H9 (cell line): ENCODE measurements at regions not wholly inside any gene's neighbourhood (a gene's known extent, or its start where the extent isn't known, plus 50 kb on each side); places are given as distances from the start of the nearest gene placed in this dataset.

Experiments used
- DNase-seq: peaks from one replicate; pipeline ENCODE4 v3.0.0-alpha.2; 2017
- H2AFZ ChIP-seq: one replicate; pipeline ENCODE4 v1.6.1; 2013; ENCODE audit warnings: mild to moderate bottlenecking, low read length, control low read depth, moderate library complexity
- H2AK5ac ChIP-seq: 2 replicates; pipeline ENCODE4 v1.6.1; 2013; ENCODE audit warnings: low read length, control low read depth, mixed read lengths; ENCODE audit not compliant: insufficient read length
- H2BK120ac ChIP-seq: one replicate; pipeline ENCODE4 v1.6.1; 2013; ENCODE audit warnings: low read depth, mild to moderate bottlenecking, low read length, control low read depth, inconsistent platforms; ENCODE audit not compliant: poor library complexity, severe bottlenecking
- H2BK12ac ChIP-seq: 2 replicates; pipeline ENCODE4 v1.6.1; 2013; ENCODE audit warnings: low read length, control low read depth, mixed read lengths, low read depth; ENCODE audit not compliant: insufficient read length
- H2BK15ac ChIP-seq: 2 replicates; pipeline ENCODE4 v1.6.1; 2013; ENCODE audit warnings: low read depth, low read length, control low read depth
- H2BK20ac ChIP-seq: one replicate; pipeline ENCODE4 v1.6.1; 2013; ENCODE audit warnings: low read depth, mild to moderate bottlenecking, low read length, control low read depth, inconsistent platforms; ENCODE audit not compliant: poor library complexity, severe bottlenecking
- H2BK5ac ChIP-seq: 2 replicates; pipeline ENCODE4 v1.6.1; 2013; ENCODE audit warnings: low read length, control low read depth, mixed read lengths; ENCODE audit not compliant: insufficient read length
- H3K14ac ChIP-seq: 2 replicates; pipeline ENCODE4 v1.6.1; 2013; ENCODE audit warnings: low read length, control low read depth; ENCODE audit not compliant: insufficient read depth
- H3K18ac ChIP-seq: 2 replicates; pipeline ENCODE4 v1.6.1; 2013; ENCODE audit warnings: low read depth, mild to moderate bottlenecking, mixed read lengths, low read length, control low read depth; ENCODE audit not compliant: insufficient read length
- H3K23ac ChIP-seq: 2 replicates; pipeline ENCODE4 v1.6.1; 2013; ENCODE audit warnings: low read length, control low read depth, mixed read lengths, low read depth; ENCODE audit not compliant: insufficient read length
- H3K23me2 ChIP-seq: 2 replicates; pipeline ENCODE4 v1.6.1; 2013; ENCODE audit warnings: low read depth, mild to moderate bottlenecking, mixed read lengths, low read length, control low read depth; ENCODE audit not compliant: insufficient read length, poor library complexity, severe bottlenecking
- H3K27ac ChIP-seq: 2 replicates; pipeline ENCODE4 v1.5.1; 2013; ENCODE audit warnings: low read length, control low read depth, mixed read lengths, low read depth; ENCODE audit not compliant: insufficient read length
- H3K27me3 ChIP-seq: 2 replicates; pipeline ENCODE4 v1.6.1; 2013; ENCODE audit warnings: low read length, control low read depth, inconsistent platforms; ENCODE audit not compliant: insufficient read depth
- H3K4ac ChIP-seq: 2 replicates; pipeline ENCODE4 v1.6.1; 2013; ENCODE audit warnings: low read depth, mild to moderate bottlenecking, control low read depth, inconsistent platforms, low read length, moderate library complexity
- H3K4me1 ChIP-seq: 2 replicates; pipeline ENCODE4 v1.6.1; 2013; ENCODE audit warnings: low read length, control low read depth, inconsistent platforms; ENCODE audit not compliant: insufficient read depth
- H3K4me2 ChIP-seq: 2 replicates; pipeline ENCODE4 v1.6.1; 2013; ENCODE audit warnings: low read length, control low read depth, mixed read lengths; ENCODE audit not compliant: insufficient read length, insufficient read depth
- H3K56ac ChIP-seq: 2 replicates; pipeline ENCODE4 v1.6.1; 2013; ENCODE audit warnings: low read depth, mild to moderate bottlenecking, mixed read lengths, low read length, control low read depth; ENCODE audit not compliant: insufficient read length
- H3K79me1 ChIP-seq: 2 replicates; pipeline ENCODE4 v1.6.1; 2013; ENCODE audit warnings: low read depth, mild to moderate bottlenecking, moderate library complexity, low read length, control low read depth, inconsistent platforms; ENCODE audit not compliant: insufficient read depth, poor library complexity, severe bottlenecking
- H3K79me2 ChIP-seq: 2 replicates; pipeline ENCODE4 v1.6.1; 2013; ENCODE audit warnings: low read length, control low read depth, inconsistent platforms; ENCODE audit not compliant: insufficient read depth
- H3K9ac ChIP-seq: 2 replicates; pipeline ENCODE4 v1.6.1; 2013; ENCODE audit warnings: low read length, control low read depth, mixed read lengths; ENCODE audit not compliant: insufficient read length; ENCODE audit errors: extremely low read depth
- H3K9me3 ChIP-seq: one replicate; pipeline ENCODE4 v1.6.1; 2013; ENCODE audit warnings: low read depth, low read length, inconsistent platforms; ENCODE audit not compliant: control insufficient read depth
- H3T11ph ChIP-seq: one replicate; pipeline ENCODE4 v1.6.1; 2013; ENCODE audit warnings: mild to moderate bottlenecking, low read length, control low read depth, inconsistent platforms
- H4K20me1 ChIP-seq: one replicate; pipeline ENCODE4 v1.6.1; 2013; ENCODE audit not compliant: control insufficient read depth, insufficient read length, insufficient read depth
- H4K5ac ChIP-seq: 2 replicates; pipeline ENCODE4 v1.6.1; 2013; ENCODE audit warnings: low read depth, mild to moderate bottlenecking, mixed read lengths, low read length, control low read depth; ENCODE audit not compliant: insufficient read length
- H4K8ac ChIP-seq: replicated peaks from 2 replicates; pipeline ENCODE4 v1.6.1; 2013; ENCODE audit warnings: low read length, control low read depth, mixed read lengths, low read depth; ENCODE audit not compliant: insufficient read length
- H4K91ac ChIP-seq: 2 replicates; pipeline ENCODE4 v1.6.1; 2013; ENCODE audit warnings: low read depth, mild to moderate bottlenecking, moderate library complexity, mixed read lengths, low read length, control low read depth; ENCODE audit not compliant: insufficient read length
- H3K27ac Mint-ChIP-seq, 3 experiments: 2 replicates in 2 of 3; 3 replicates in 1 of 3; pipeline ENCODE4 v1.8.0; 2020 to 2021; ENCODE audit warnings: mixed read lengths in 3 of 3, mild to moderate bottlenecking in 1 of 3, moderate library complexity in 1 of 3
- H3K27me3 Mint-ChIP-seq: 2 replicates; pipeline ENCODE4 v1.8.0; 2021; ENCODE audit warnings: low read depth, mild to moderate bottlenecking, moderate library complexity, mixed read lengths
- H3K36me3 Mint-ChIP-seq, 3 experiments: 2 replicates in 2 of 3; 3 replicates in 1 of 3; pipeline ENCODE4 v1.8.0; 2020 to 2021; ENCODE audit warnings: low read depth in 3 of 3, mixed read lengths in 3 of 3; ENCODE audit not compliant: insufficient read depth in 1 of 3
- H3K4me1 Mint-ChIP-seq, 2 experiments: 2 replicates each; pipeline ENCODE4 v1.8.0; 2020; ENCODE audit warnings: mixed read lengths in 2 of 2
- H3K4me3 Mint-ChIP-seq, 2 experiments: 2 replicates in 1 of 2; 3 replicates in 1 of 2; pipeline ENCODE4 v1.8.0; 2020 to 2021; ENCODE audit warnings: mild to moderate bottlenecking in 2 of 2, mixed read lengths in 2 of 2, moderate library complexity in 1 of 2
- H3K9me3 Mint-ChIP-seq, 2 experiments: 2 replicates in 1 of 2; 3 replicates in 1 of 2; pipeline ENCODE4 v1.8.0; 2020; ENCODE audit warnings: mild to moderate bottlenecking in 2 of 2, mixed read lengths in 2 of 2, moderate library complexity in 1 of 2
- WGBS: extraction: QIAGEN DNeasy Blood & Tissue Kit; methylation state at CpG from one replicate; pipeline ENCODE4 v1.1.7; 2013; ENCODE audit warnings: missing lambda C conversion rate, low lambda C conversion rate, mixed read lengths; ENCODE audit not compliant: insufficient read length; ENCODE audit errors: extremely low coverage; 5-methylcytosine and 5-hydroxymethylcytosine counted together
- TF ChIP-seq, protein P1 (sequence below): fragments of 200-600 bp; sonication (generic); conservative IDR thresholded peaks from 3 replicates; pipeline ENCODE4 v1.8.0; 2021; ENCODE audit warnings: antibody characterized with exemption, mild to moderate bottlenecking

DNA sequence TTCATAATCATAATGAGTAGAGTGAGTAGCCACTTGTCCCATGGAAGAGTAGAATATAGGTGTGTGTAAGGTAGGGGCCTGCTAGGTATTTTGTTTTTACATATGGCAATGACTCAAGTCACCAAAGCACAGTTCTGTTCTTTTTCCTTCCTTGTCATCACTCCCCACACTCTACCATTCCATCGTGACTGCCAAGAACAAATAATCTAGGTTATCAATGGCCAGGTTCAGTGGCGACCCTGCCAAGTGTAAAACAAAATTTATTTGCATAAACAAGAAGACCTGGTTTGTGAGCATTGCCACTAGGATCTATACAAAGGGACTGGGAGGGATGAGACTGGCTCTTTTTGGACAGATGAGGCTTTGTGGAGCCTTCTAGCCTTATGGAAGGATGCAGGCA, 55.2 kb upstream of the RANBP3L start:
- no peaks in the 10 kb centered on the region for H3K9me3 ChIP-seq
- H4K5ac ChIP-seq, result no peak overlapping the region
- no peak overlapping the region for H2AFZ ChIP-seq
- no peak overlapping the region for H2BK12ac ChIP-seq
- H3K4me2 ChIP-seq, result no peak overlapping the region
- no CpG with 5 or more reads among the region's 2 CpGs for WGBS
- H3K4me3 Mint-ChIP-seq, result no peak overlapping the region
- TF ChIP-seq, protein P1, sequence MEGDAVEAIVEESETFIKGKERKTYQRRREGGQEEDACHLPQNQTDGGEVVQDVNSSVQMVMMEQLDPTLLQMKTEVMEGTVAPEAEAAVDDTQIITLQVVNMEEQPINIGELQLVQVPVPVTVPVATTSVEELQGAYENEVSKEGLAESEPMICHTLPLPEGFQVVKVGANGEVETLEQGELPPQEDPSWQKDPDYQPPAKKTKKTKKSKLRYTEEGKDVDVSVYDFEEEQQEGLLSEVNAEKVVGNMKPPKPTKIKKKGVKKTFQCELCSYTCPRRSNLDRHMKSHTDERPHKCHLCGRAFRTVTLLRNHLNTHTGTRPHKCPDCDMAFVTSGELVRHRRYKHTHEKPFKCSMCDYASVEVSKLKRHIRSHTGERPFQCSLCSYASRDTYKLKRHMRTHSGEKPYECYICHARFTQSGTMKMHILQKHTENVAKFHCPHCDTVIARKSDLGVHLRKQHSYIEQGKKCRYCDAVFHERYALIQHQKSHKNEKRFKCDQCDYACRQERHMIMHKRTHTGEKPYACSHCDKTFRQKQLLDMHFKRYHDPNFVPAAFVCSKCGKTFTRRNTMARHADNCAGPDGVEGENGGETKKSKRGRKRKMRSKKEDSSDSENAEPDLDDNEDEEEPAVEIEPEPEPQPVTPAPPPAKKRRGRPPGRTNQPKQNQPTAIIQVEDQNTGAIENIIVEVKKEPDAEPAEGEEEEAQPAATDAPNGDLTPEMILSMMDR, result no peak
- no peak overlapping the region for H3K9ac ChIP-seq
- no peaks in the 10 kb centered on the region for H3K23me2 ChIP-seq
- no peak overlapping the region for H2BK15ac ChIP-seq
- H4K91ac ChIP-seq, result no peak overlapping the region
- H2AK5ac ChIP-seq, result no peak overlapping the region
- H2BK120ac ChIP-seq, result no peak overlapping the region
- H3K79me2 ChIP-seq, result no peaks in the 10 kb centered on the region
- H4K8ac ChIP-seq, result no peak overlapping the region
- no peak overlapping the region for H2BK20ac ChIP-seq
- H3K27me3 Mint-ChIP-seq, result peaks cover 5% of the 10 kb centered on the region; the same call in 1 of the 2 replicates
- H3K18ac ChIP-seq, result no peak overlapping the region
- no peak overlapping the region for H2BK5ac ChIP-seq
- H3T11ph ChIP-seq, result no peak overlapping the region
- no peaks in the 10 kb centered on the region; the same call in 1 of the 2 replicates for H3K4me1 ChIP-seq
- H3K4ac ChIP-seq, result no peak overlapping the region
- DNase-seq, result no peak
- no peaks in the 10 kb centered on the region for H3K79me1 ChIP-seq
- H3K27me3 ChIP-seq, result no peaks in the 10 kb centered on the region
- no peak overlapping the region for H3K27ac Mint-ChIP-seq
- no peak overlapping the region for H3K27ac ChIP-seq
- no peaks in the 10 kb centered on the region for H4K20me1 ChIP-seq
- peaks cover 19 to 20% of the 10 kb centered on the region in 2 experiments for H3K4me1 Mint-ChIP-seq
- H3K23ac ChIP-seq, result no peak overlapping the region
- no peak overlapping the region for H3K14ac ChIP-seq
- H3K9me3 Mint-ChIP-seq, result no peaks in the 10 kb centered on the region
- no peaks in the 10 kb centered on the region for H3K36me3 Mint-ChIP-seq
- no peak overlapping the region for H3K56ac ChIP-seq
